Heart left ventricle (tissue), 13 donors: ENCODE measurements at regions not wholly inside any gene's neighbourhood (a gene's known extent, or its start where the extent isn't known, plus 50 kb on each side); places are given as distances from the start of the nearest gene placed in this dataset.

Source experiments
- POLR2A ChIP-seq, 2 donors: fragments of 450-650 bp; IDR thresholded peaks; one replicate each; pipeline ENCODE4 v1.6.1; 2017; ENCODE audit warnings: antibody characterized with exemption in 2 of 2, mild to moderate bottlenecking in 2 of 2, moderate library complexity in 2 of 2
- TF ChIP-seq, protein P1 (sequence below), 12 donors: fragments of 200-600 bp; sonication (generic) in 4 of 12; IDR thresholded peaks; one replicate each; pipeline versions ENCODE4 v1.5.0 to v1.8.0; 2018 to 2022; ENCODE audit warnings: antibody characterized with exemption in 12 of 12, mild to moderate bottlenecking in 5 of 12
- donor health status: ischemic (EF 13 %, LVEDD 7.1; RV severe dilation, severe dysfunction).
- donor health status: DM: no; HTN: yes; CAD: no.
- donor health status: DM: no; HTN: no; CAD: no.
- donor health status: ischemic (EF 25% LVEDD 6.9; RV normal size, moderate dysfunction).
- donor health status: ischemic (EF 25% LVEDD 5.7; RV mildly dilated, moderate dysfunction).
- donor health status: ischemic (EF 35%, LVEDD 5.7; RV mildly dilated, moderate dysfunction).
- donor health status: nonischemic (EF 11% LVEDD 7.7; RV severe dilation, severe dysfunction).
- donor health status: DM: yes; HTN: yes; CAD: no.
- donor health status: PGD.
- donor health status: ischemic (EF 29% LVEDD 5.4; RV normal size, mild dysfunction).
- donor health status: nonischemic (EF 23%, LVEDD 6.1; RV moderate dilation, normal function).

DNA sequence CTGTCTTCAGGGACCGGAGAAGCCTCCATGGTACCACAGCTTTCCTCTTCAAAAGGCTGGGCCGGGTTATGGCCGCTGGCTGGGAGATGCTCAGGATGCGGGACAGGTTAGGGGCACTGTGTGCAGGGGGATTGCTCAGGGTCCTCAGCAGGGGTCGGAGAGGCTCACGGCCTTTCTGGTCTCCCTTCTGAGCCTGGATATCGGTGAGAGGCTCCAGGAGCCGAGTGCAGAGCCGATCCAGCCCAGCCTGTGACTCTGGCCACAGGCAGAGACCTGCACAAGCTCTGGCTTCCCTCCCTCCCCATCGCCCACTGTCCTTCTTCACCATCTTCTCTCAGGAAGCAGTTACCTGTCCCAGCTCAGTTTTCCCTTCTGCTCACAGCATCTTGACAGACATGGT, 306.0 kb downstream of the ZNF536 start:
- TF ChIP-seq, protein P1, sequence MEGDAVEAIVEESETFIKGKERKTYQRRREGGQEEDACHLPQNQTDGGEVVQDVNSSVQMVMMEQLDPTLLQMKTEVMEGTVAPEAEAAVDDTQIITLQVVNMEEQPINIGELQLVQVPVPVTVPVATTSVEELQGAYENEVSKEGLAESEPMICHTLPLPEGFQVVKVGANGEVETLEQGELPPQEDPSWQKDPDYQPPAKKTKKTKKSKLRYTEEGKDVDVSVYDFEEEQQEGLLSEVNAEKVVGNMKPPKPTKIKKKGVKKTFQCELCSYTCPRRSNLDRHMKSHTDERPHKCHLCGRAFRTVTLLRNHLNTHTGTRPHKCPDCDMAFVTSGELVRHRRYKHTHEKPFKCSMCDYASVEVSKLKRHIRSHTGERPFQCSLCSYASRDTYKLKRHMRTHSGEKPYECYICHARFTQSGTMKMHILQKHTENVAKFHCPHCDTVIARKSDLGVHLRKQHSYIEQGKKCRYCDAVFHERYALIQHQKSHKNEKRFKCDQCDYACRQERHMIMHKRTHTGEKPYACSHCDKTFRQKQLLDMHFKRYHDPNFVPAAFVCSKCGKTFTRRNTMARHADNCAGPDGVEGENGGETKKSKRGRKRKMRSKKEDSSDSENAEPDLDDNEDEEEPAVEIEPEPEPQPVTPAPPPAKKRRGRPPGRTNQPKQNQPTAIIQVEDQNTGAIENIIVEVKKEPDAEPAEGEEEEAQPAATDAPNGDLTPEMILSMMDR (IDR thresholded peaks at IDR 0.05), result no peak
- no peak for TF ChIP-seq POLR2A (IDR thresholded peaks at IDR 0.05)
